ENCODE measurements at regions not wholly inside any gene's neighbourhood (a gene's known extent, or its start where the extent isn't known, plus 50 kb on each side); places are given as distances from the start of the nearest gene placed in this dataset.

- 73% methylated on average over 2 of the region's 3 CpGs for whole genome bisulfite sequencing
- no peak overlapping the region for H4K91ac ChIP-seq (ENCODE audit: low read length)
- H4K8ac ChIP-seq (ENCODE audit: low read length): no peak overlapping the region
Measured at GRCh38 chr14:34374998-34375740, 86.9 kb downstream of the SPTSSA start.

GRCh38 chr14:34373191-34373590, 88.8 kb downstream of the SPTSSA start:
- no peak overlapping the region for H2AK5ac ChIP-seq (ENCODE audit: low read length, severe bottlenecking)
- 100% methylated on average over 1 of the region's 2 CpGs for WGBS
- no peak overlapping the region for H4K91ac ChIP-seq (ENCODE audit: low read length)
- H3K9me3 ChIP-seq (ENCODE audit: control insufficient read depth, low read length): no peaks in the 10 kb centered on the region
- no peak overlapping the region for H3K18ac ChIP-seq (ENCODE audit: low read depth in 1 of 2, low read length in 2 of 2)
- no peaks in the 10 kb centered on the region for H3K36me3 ChIP-seq (ENCODE audit: control insufficient read depth in 1 of 2, insufficient read depth in 2 of 2, low read depth in 1 of 2, low read length in 2 of 2)
- H3K27me3 ChIP-seq (ENCODE audit: control insufficient read depth in 1 of 2, insufficient read depth in 1 of 2, low read length in 2 of 2): peaks cover 6 to 21% of the 10 kb centered on the region in 2 experiments
- no peak overlapping the region for H3K4me3 ChIP-seq (ENCODE audit: insufficient read depth in 1 of 2, low read depth in 1 of 2, low read length in 2 of 2)
- H2BK15ac ChIP-seq (ENCODE audit: low read depth, poor library complexity, severe bottlenecking): no peak overlapping the region
- H4K8ac ChIP-seq (ENCODE audit: low read length): no peak overlapping the region
- H2BK12ac ChIP-seq (ENCODE audit: low read length in 2 of 2): no peak overlapping the region
- no peaks in the 10 kb centered on the region for H3K4me1 ChIP-seq (ENCODE audit: control insufficient read depth, insufficient read depth, low read depth, low read length)
- H2AFZ ChIP-seq (ENCODE audit: low read depth, low read length): no peak overlapping the region
- no peak overlapping the region for H2BK5ac ChIP-seq (ENCODE audit: low read depth, low read length, poor library complexity, severe bottlenecking)
- no peak overlapping the region for H3K4ac ChIP-seq (ENCODE audit: low read depth in 1 of 2, low read length in 2 of 2)
- H3K79me1 ChIP-seq (replicated peaks; ENCODE audit: low read length, poor library complexity, severe bottlenecking): no peaks in the 10 kb centered on the region
- H2BK120ac ChIP-seq (ENCODE audit: low read depth, low read length): no peak overlapping the region
- no peak overlapping the region for H3K27ac ChIP-seq (ENCODE audit: low read length, poor library complexity, severe bottlenecking)
- H3K9ac ChIP-seq (ENCODE audit: low read length): no peak overlapping the region
- H3K14ac ChIP-seq (ENCODE audit: low read length in 2 of 2): no peak overlapping the region
- no peak for DNase-seq
- no peak overlapping the region for H3K23ac ChIP-seq (ENCODE audit: low read length in 2 of 2)
- H3K4me2 ChIP-seq (ENCODE audit: low read length, poor library complexity, severe bottlenecking): no peak overlapping the region

More at GRCh38 chr14:34374998-34375740, 86.9 kb downstream of the SPTSSA start:
- Histone ChIP-seq H3K4me1 (ENCODE audit: control insufficient read depth, insufficient read depth, low read depth, low read length) (no peaks in the 10 kb centered on the region), H2BK120ac (ENCODE audit: low read depth, low read length) (no peak overlapping the region), H2AK5ac (ENCODE audit: low read length, severe bottlenecking) (no peak overlapping the region), H3K23ac (ENCODE audit: low read length in 2 of 2) (no peak overlapping the region), H2BK12ac (ENCODE audit: low read length in 2 of 2) (no peak overlapping the region), H2BK15ac (ENCODE audit: low read depth, poor library complexity, severe bottlenecking) (no peak overlapping the region), H3K18ac (ENCODE audit: low read depth in 1 of 2, low read length in 2 of 2) (no peak overlapping the region), H3K27ac (ENCODE audit: low read length, poor library complexity, severe bottlenecking) (no peak overlapping the region), H2BK5ac (ENCODE audit: low read depth, low read length, poor library complexity, severe bottlenecking) (no peak overlapping the region), H3K4me2 (ENCODE audit: low read length, poor library complexity, severe bottlenecking) (no peak overlapping the region), H3K9me3 (ENCODE audit: control insufficient read depth, low read length) (no peaks in the 10 kb centered on the region), H3K4me3 (ENCODE audit: insufficient read depth in 1 of 2, low read depth in 1 of 2, low read length in 2 of 2) (no peak overlapping the region), H3K14ac (ENCODE audit: low read length in 2 of 2) (no peak overlapping the region), H3K9ac (ENCODE audit: low read length) (no peak overlapping the region), H3K27me3 (ENCODE audit: control insufficient read depth in 1 of 2, insufficient read depth in 1 of 2, low read length in 2 of 2) (peaks cover 16 to 25% of the 10 kb centered on the region in 2 experiments), H2AFZ (ENCODE audit: low read depth, low read length) (no peak overlapping the region), H3K4ac (ENCODE audit: low read depth in 1 of 2, low read length in 2 of 2) (no peak overlapping the region), H3K79me1 (replicated peaks; ENCODE audit: low read length, poor library complexity, severe bottlenecking) (no peaks in the 10 kb centered on the region), H3K36me3 (ENCODE audit: control insufficient read depth in 1 of 2, insufficient read depth in 2 of 2, low read depth in 1 of 2, low read length in 2 of 2) (no peaks in the 10 kb centered on the region)
- DNase-seq: no peak

- Histone ChIP-seq H2BK5ac (ENCODE audit: low read depth, low read length, poor library complexity, severe bottlenecking) (no peak overlapping the region), H3K23ac (ENCODE audit: low read length in 2 of 2) (no peak overlapping the region), H4K8ac (ENCODE audit: low read length) (no peak overlapping the region), H3K18ac (ENCODE audit: low read depth in 1 of 2, low read length in 2 of 2) (no peak overlapping the region), H2BK120ac (ENCODE audit: low read depth, low read length) (no peak overlapping the region), H3K9ac (ENCODE audit: low read length) (no peak overlapping the region), H3K4ac (ENCODE audit: low read depth in 1 of 2, low read length in 2 of 2) (no peak overlapping the region), H3K27me3 (ENCODE audit: control insufficient read depth in 1 of 2, insufficient read depth in 1 of 2, low read length in 2 of 2) (peaks cover 6 to 21% of the 10 kb centered on the region in 2 experiments), H2BK12ac (ENCODE audit: low read length in 2 of 2) (no peak overlapping the region), H2BK15ac (ENCODE audit: low read depth, poor library complexity, severe bottlenecking) (no peak overlapping the region), H3K4me2 (ENCODE audit: low read length, poor library complexity, severe bottlenecking) (no peak overlapping the region), H3K4me3 (ENCODE audit: insufficient read depth in 1 of 2, low read depth in 1 of 2, low read length in 2 of 2) (no peak overlapping the region), H3K36me3 (ENCODE audit: control insufficient read depth in 1 of 2, insufficient read depth in 2 of 2, low read depth in 1 of 2, low read length in 2 of 2) (no peaks in the 10 kb centered on the region), H4K91ac (ENCODE audit: low read length) (no peak overlapping the region), H3K79me1 (replicated peaks; ENCODE audit: low read length, poor library complexity, severe bottlenecking) (no peaks in the 10 kb centered on the region), H3K27ac (ENCODE audit: low read length, poor library complexity, severe bottlenecking) (no peak overlapping the region), H3K9me3 (ENCODE audit: control insufficient read depth, low read length) (no peaks in the 10 kb centered on the region), H2AFZ (ENCODE audit: low read depth, low read length) (no peak overlapping the region), H2AK5ac (ENCODE audit: low read length, severe bottlenecking) (no peak overlapping the region), H3K14ac (ENCODE audit: low read length in 2 of 2) (no peak overlapping the region), H3K4me1 (ENCODE audit: control insufficient read depth, insufficient read depth, low read depth, low read length) (no peaks in the 10 kb centered on the region)
- no CpG with 5 or more reads among the region's 1 CpG for WGBS
- no peak for DNase-seq
Measured at GRCh38 chr14:34372786-34373185, 89.3 kb downstream of the SPTSSA start.

- H3K23ac ChIP-seq (ENCODE audit: low read length in 2 of 2): no peak overlapping the region
- WGBS: 100% methylated on average over 1 of the region's 1 CpG
- H4K8ac ChIP-seq (ENCODE audit: low read length): no peak overlapping the region
- H2BK120ac ChIP-seq (ENCODE audit: low read depth, low read length): no peak overlapping the region
- no peaks in the 10 kb centered on the region for H3K36me3 ChIP-seq (ENCODE audit: control insufficient read depth in 1 of 2, insufficient read depth in 2 of 2, low read depth in 1 of 2, low read length in 2 of 2)
- no peak overlapping the region for H3K4me2 ChIP-seq (ENCODE audit: low read length, poor library complexity, severe bottlenecking)
- H4K91ac ChIP-seq (ENCODE audit: low read length): no peak overlapping the region
- H3K79me1 ChIP-seq (replicated peaks; ENCODE audit: low read length, poor library complexity, severe bottlenecking): no peaks in the 10 kb centered on the region
- H2BK5ac ChIP-seq (ENCODE audit: low read depth, low read length, poor library complexity, severe bottlenecking): no peak overlapping the region
- no peak overlapping the region for H3K4me3 ChIP-seq (ENCODE audit: insufficient read depth in 1 of 2, low read depth in 1 of 2, low read length in 2 of 2)
- no peak for DNase-seq
- no peaks in the 10 kb centered on the region for H3K4me1 ChIP-seq (ENCODE audit: control insufficient read depth, insufficient read depth, low read depth, low read length)
- H3K27ac ChIP-seq (ENCODE audit: low read length, poor library complexity, severe bottlenecking): no peak overlapping the region
- peaks cover 4 to 12% of the 10 kb centered on the region in 2 experiments for H3K27me3 ChIP-seq (ENCODE audit: control insufficient read depth in 1 of 2, insufficient read depth in 1 of 2, low read length in 2 of 2)
- no peak overlapping the region for H3K14ac ChIP-seq (ENCODE audit: low read length in 2 of 2)
- H2BK15ac ChIP-seq (ENCODE audit: low read depth, poor library complexity, severe bottlenecking): no peak overlapping the region
- no peak overlapping the region for H3K9ac ChIP-seq (ENCODE audit: low read length)
- no peak overlapping the region for H2BK12ac ChIP-seq (ENCODE audit: low read length in 2 of 2)
- no peak overlapping the region for H2AFZ ChIP-seq (ENCODE audit: low read depth, low read length)
- H3K18ac ChIP-seq (ENCODE audit: low read depth in 1 of 2, low read length in 2 of 2): no peak overlapping the region
- H3K9me3 ChIP-seq (ENCODE audit: control insufficient read depth, low read length): no peaks in the 10 kb centered on the region
- H3K4ac ChIP-seq (ENCODE audit: low read depth in 1 of 2, low read length in 2 of 2): no peak overlapping the region
- H2AK5ac ChIP-seq (ENCODE audit: low read length, severe bottlenecking): no peak overlapping the region
Measured at GRCh38 chr14:34369648-34370030, 92.4 kb downstream of the SPTSSA start.

Data from mesenchymal stem cell (in vitro differentiated cells and primary cell).